Gastrocnemius medialis (tissue), 4 donors: ENCODE measurements at regions not wholly inside any gene's neighbourhood (a gene's known extent, or its start where the extent isn't known, plus 50 kb on each side); places are given as distances from the start of the nearest gene placed in this dataset.

Source experiments
- CTCF ChIP-seq, 5 experiments: fragments of 450-650 bp in 3 of 5; fragments of 200-600 bp in 2 of 5; sonication (generic) in 2 of 5; IDR thresholded peaks in 4 of 5; conservative IDR thresholded peaks in 1 of 5; 1 replicate in 4 of 5; 2 replicates in 1 of 5; pipeline ENCODE4 v1.5.1; 2016 to 2019; ENCODE audit warnings: antibody characterized with exemption in 5 of 5, mild to moderate bottlenecking in 3 of 5, moderate library complexity in 3 of 5
- POLR2A ChIP-seq, 2 donors: fragments of 450-650 bp; IDR thresholded peaks; one replicate each; pipeline ENCODE4 v1.6.1; 2017; ENCODE audit warnings: antibody characterized with exemption in 2 of 2, mild to moderate bottlenecking in 2 of 2, moderate library complexity in 2 of 2

- TF ChIP-seq CTCF (IDR thresholded peaks at IDR 0.05 in 4 of 5, conservative IDR thresholded peaks at IDR 0.05 in 1 of 5) (no peak), POLR2A (IDR thresholded peaks at IDR 0.05) (no peak)
These were observed 161.8 kb upstream of the PDE4B start for GRCh38 chr1:65630855-65631254.
